ENCODE measurements at regions not wholly inside any gene's neighbourhood (a gene's known extent, or its start where the extent isn't known, plus 50 kb on each side); places are given as distances from the start of the nearest gene placed in this dataset.
A peak's percentile ranks its signal among the peaks of the same experiment; 100 is the strongest.

DNA sequence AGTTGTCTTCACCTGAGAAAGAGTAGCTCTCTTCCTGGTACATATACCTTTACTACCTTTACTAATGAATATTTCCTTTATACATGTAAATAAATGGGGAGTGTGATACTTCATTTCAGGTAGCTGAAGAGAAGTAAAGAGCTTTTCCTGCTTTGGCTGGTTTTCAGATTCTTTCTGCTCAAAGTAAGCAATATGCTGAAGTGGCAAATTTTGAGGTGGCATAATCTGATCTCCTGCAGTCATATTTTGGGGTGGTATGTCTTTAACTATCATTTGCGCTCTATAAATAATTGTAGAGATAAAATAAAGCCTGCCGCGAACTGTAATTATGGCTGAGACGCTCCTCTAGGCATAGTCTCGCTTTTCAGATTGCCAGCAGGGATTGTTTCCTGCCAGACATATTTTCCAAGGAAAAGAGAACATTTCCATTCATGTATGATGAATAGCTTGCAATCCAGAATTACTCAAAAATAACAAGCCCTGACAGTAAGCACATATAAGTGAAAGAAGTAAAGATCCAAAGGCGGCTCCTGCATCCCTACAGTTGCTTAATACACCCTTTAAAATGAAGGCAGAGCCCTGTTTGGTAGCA lies 200.7 kb downstream of the C12orf50 start:
- DNase-seq: peak; percentile 62

- DNase-seq: no peak
These were observed 201.4 kb downstream of the C12orf50 start for GRCh38 chr12:87827638-87828264.

DNA sequence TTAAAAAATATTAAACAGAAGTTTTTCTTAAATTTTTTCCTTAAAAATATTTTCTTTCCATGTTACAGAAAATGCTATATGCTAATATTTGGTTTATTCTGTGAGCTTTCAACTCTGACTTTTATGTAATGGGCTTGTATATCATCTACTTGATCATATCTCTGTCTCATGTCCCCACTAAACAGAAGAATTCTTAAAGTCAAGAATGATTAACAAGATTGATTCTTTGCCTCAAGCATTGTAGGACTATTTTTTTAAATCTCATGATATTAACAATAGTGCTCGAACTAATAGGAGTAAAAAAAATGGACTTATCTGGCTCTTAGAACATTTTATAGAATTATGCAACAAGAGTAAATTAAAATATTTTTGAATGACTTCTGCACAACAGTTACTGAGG lies 206.3 kb downstream of the C12orf50 start:
- DNase-seq: no peak

DNA sequence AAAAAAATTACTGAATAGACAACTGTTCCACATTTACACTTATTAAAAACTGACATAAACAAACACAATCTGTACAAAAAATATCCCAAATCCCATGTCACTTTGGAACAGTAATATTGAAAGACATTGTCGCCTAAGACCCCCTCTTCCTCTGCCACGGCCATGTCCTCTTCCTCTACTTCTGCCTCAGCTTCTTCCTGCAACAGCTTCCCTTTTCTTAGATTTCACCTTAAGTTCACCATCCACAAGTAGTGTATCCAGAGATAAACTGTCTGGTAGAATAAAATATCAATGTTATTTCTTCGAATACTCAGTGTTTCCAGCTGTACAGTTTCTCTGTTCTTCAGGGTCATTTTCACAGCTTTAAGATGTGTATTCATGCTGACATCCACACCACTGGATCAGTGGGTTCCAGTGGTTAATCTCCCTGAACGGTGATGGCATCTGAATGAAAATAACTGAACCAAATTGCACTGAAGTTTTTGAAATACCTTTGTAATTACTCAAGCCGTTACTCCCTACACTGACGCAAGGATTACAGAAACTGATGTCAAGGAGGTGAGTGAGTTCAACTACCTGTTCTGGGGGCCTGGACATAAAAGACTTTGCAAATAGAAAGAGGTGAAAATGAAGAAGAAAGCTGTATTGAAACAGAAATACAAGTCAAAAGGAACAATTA lies 208.5 kb downstream of the C12orf50 start:
- DNase-seq: no peak

- no peak for DNase-seq
These were observed 210.8 kb downstream of the C12orf50 start for GRCh38 chr12:87818441-87818840.

GRCh38 chr12:87815771-87816585 lies 213.2 kb downstream of the C12orf50 start:
- DNase-seq: no peak

DNA sequence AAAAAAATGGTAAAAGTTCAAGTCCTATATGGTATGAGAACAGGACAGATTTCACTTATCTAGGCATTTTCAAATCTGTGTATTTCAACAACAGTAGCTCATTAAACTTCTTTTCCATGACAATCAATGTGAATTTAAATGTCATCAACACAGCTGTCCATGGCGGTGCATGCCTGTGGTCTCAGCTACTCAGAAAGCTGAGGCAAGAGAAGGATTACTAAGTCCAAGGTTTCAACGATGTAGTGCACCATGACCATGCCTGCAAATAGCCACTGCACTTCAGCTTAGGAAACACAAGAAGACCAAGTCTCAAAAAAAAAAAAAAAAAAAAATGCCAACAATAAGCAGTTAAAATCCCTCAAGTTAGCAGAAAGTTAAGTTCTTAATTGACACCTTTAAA lies 214.6 kb downstream of the C12orf50 start:
- DNase-seq: no peak

GRCh38 chr12:87813476-87814234 lies 215.5 kb downstream of the C12orf50 start:
- no peak for DNase-seq

DNA sequence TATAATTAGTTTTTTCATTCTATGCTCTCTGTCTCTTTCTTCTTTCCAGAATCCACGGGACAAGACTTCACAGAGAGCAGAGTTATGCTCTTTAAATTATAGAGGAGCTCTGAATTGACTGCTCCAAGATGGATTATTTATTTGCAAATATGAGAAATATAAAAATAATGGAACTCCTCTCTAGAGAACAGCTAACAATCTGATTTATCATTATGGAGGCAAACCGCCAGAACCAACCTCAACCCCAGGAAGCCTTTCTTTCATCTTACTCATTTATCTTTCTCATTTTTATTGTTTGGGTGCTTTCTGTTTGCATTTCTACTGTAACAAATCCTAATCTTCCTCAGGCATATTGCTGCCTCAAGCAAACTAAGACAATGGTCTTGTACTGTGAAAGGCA lies 216.5 kb downstream of the C12orf50 start:
- DNase-seq: peak; percentile 41

DNA sequence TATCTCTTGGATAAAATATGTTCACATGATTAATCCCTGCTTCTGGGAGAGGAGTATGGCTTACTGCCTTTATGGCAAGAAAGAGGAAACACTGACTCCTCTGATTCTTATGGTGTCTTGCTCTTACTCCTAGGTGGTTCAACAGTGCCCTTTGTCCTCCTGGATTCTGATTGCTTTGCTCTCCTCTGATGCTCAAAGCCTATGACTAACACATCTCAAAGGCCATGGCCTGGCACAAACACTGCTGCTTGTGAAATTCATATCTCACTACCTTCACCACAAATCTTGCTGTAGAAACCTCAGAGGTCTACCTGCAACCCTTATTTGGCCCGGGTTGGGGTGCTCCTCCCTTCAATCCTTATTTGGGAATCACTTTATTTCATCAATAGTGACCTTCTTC lies 217.2 kb downstream of the C12orf50 start:
- no peak for DNase-seq

GRCh38 chr12:87809916-87810315 lies 219.3 kb downstream of the C12orf50 start:
- no peak for DNase-seq

- DNase-seq: no peak
These were observed 222.1 kb downstream of the C12orf50 start for GRCh38 chr12:87807086-87807485.

- DNase-seq: no peak
These were observed 222.9 kb downstream of the C12orf50 start for GRCh38 chr12:87806310-87806709.

GRCh38 chr12:87804386-87804785 lies 224.8 kb downstream of the C12orf50 start:
- DNase-seq: no peak

DNA sequence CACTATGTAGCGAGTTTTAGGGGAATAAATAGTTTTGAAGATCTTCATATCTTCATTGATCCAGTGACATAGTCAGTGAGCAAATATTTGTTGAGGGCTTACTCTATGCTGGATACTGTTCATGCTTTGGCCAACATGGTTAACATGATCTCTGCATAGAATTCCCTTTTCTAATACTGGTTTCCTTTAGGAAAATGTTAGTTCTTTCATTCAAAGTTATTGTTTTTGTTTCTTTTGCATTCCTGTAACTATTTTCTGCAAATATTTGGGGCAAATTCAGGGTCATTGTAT lies 226.5 kb downstream of the C12orf50 start:
- DNase-seq: no peak

DNA sequence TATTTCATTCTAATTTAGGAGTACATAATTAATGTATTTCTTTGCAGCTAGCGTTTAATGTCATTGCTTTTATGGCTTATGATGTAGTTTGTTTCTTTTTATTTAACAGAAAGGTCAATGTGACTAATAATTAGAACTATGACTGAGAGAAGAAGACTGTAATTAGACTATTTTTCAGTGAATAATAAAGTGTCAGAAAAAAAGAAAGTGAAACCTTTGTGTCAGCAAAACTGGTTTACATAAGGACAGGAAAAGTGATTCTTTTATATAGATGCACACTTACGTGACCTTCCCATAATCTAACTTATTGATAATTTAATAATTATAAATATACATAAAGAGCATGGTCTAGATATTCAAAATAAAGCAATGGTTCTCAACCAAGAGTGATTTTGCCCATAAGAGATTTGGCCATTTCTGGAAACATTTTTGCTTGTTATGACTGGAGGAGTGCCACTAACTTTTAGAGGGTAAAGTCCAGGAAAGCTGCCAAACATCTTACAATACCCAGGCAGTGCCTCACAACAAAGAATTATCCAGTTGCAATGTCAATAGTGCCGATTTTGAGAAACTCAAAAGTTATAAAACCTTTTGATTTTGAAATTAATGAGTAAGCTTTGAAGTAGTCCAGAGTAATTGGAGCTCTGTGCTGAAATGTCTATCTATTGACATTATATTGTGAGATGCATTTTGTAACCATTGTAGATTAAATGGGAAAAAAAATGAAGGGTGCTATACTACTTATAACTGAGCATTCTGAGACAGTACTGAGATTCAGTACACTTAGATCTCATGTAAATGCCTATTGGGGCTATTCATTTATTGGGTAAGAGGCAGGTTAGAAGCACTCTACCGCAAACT lies 227.1 kb downstream of the C12orf50 start:
- DNase-seq: no peak

- DNase-seq: no peak
These were observed 232.2 kb downstream of the C12orf50 start for GRCh38 chr12:87796961-87797516.

- no peak for DNase-seq
These were observed 233.6 kb downstream of the C12orf50 start for GRCh38 chr12:87795555-87795954.

GRCh38 chr12:87794854-87795253 lies 234.3 kb downstream of the C12orf50 start:
- no peak for DNase-seq

DNA sequence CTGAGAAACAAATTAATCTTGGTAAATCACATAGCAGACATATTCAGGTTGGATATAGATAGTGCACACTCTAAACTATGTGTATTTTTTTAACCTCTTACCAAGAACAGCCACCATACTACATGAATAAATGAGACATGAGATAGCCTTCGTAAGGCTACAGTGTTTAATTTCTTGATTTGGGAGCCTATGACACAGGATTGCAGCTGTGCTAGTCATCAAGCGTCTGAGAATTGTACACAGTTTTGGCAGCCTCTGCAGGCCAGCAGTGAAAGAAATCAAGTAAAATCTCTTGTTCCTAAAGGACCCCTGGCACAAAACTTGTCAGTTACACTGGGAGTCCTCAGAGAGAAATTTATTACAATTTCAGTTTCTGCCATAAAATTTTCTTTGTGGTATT lies 236.1 kb downstream of the C12orf50 start:
- DNase-seq: no peak

DNA sequence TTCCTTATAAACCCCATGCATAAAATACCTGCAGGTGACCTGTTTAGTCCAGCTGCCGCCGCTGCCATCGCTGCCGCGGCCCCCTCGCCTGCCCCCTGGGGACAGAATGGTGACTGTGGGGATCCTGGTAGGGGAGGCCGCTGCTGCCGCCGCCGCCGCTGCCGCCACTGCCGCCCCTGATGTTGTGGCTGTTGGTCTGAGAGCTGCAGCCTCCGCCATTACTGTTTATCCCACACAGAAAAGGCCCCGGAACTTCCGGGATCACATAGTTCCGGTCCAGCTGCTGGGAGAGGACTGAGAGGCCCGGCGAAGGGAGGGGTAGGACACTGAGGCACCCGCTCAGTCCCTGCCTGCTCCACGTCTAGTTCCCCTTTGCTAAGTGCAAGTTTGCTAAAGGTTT lies 244.9 kb downstream of the C12orf50 start:
- DNase-seq: no peak

GRCh38 chr12:87783467-87783866 lies 245.7 kb downstream of the C12orf50 start:
- DNase-seq: no peak

All from NCI-H2081 treated with DMSO at 0.1 percent for 48 hours (cell line).